ENCODE measurements at regions not wholly inside any gene's neighbourhood (a gene's known extent, or its start where the extent isn't known, plus 50 kb on each side); places are given as distances from the start of the nearest gene placed in this dataset.

DNA sequence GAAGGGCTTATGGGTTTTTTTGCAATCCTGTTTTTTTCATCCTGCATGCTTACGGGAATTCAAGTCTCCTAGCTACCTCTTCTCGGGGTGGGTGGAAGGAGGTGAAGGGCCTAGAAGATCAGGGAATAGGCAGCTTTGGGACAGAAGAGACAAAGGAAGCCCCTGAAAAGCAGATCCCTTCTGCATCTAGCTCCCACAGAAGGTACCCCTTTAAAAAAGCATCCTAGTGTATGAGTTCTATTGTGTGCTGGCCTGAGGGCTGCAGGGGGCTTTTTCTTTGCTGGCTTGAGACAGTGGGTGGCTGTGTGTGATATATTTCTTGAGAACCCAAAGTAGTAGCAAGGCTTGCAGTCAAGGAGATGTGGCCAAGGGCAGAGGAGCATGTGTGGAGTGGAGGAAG, 330.5 kb downstream of the MAF start:
- no peaks in the 10 kb centered on the region for H3K27me3 ChIP-seq (ENCODE audit: control insufficient read depth, insufficient read depth, low read length)
- H3K36me3 ChIP-seq (ENCODE audit: control insufficient read depth, insufficient read depth, low read length) = no peaks in the 10 kb centered on the region
- H3K4me3 ChIP-seq (ENCODE audit: low read depth, low read length) = no peak overlapping the region
- H3K27ac ChIP-seq (ENCODE audit: low read depth, low read length) = no peak overlapping the region
- no peak overlapping the region for H3K9ac ChIP-seq (ENCODE audit: low read depth, low read length)
- no peaks in the 10 kb centered on the region for H3K9me3 ChIP-seq (ENCODE audit: control insufficient read depth, insufficient read depth, low read length)
- peaks cover 5% of the 10 kb centered on the region for H3K4me1 ChIP-seq (ENCODE audit: control insufficient read depth, insufficient read depth, low read length)

DNA sequence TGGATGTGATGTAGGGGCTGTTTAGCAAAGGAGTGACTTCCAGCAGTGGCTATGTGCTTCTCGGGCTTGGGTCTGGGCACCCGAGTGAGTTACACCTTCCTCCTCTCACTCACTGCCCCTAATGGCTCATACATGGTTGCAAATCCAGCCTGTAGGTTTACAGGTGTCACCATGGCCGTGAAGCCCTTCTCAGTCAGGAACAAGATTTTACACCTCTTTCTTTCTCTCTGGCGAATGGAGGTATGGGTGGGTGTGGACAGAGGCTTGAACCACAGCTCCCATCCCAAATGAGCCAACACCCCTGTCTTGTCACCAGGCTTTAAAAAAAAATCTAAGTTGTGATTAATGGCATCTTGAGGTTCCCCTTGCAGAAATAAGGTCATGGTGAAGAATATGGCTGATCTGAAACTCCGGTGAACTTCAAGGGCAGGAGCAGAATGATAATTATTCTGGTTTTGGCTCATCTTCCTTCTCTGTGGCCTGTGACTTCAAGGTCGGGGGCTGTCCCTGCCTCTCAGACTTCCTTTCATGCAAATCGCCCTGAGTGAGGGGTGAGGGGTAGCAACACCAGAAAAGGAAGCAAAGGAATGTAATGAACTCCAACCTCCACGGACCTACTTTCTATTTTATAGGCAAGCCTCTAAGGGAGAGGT, 331.2 kb downstream of the MAF start:
- Histone ChIP-seq H3K9ac (ENCODE audit: low read depth, low read length) (no peak overlapping the region), H3K27ac (ENCODE audit: low read depth, low read length) (no peak overlapping the region), H3K9me3 (ENCODE audit: control insufficient read depth, insufficient read depth, low read length) (no peaks in the 10 kb centered on the region), H3K27me3 (ENCODE audit: control insufficient read depth, insufficient read depth, low read length) (no peaks in the 10 kb centered on the region), H3K36me3 (ENCODE audit: control insufficient read depth, insufficient read depth, low read length) (no peaks in the 10 kb centered on the region), H3K4me3 (ENCODE audit: low read depth, low read length) (no peak overlapping the region), H3K4me1 (ENCODE audit: control insufficient read depth, insufficient read depth, low read length) (peaks cover 5% of the 10 kb centered on the region)

DNA sequence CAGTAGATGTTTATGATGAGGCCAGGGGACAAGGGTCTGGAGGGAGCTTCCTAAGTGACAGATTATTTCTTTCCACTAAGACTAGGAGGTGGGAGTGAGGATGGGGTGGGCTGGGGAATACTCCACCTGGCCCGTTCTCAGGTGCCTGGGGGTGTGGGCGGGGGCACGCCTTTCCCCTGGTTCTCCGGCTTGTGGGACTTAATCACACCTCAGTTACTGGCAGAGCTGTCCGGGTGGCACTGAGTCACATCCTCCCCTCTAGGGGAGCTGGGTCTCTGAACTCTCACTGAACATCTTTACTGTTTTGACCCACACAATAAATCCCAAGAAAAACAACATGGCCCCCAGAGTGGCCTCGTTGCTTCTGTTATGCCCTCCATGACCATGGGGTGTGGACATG, 332.8 kb downstream of the MAF start:
- Histone ChIP-seq H3K9me3 (ENCODE audit: control insufficient read depth, insufficient read depth, low read length) (no peaks in the 10 kb centered on the region), H3K4me1 (ENCODE audit: control insufficient read depth, insufficient read depth, low read length) (peaks cover 5% of the 10 kb centered on the region), H3K36me3 (ENCODE audit: control insufficient read depth, insufficient read depth, low read length) (no peaks in the 10 kb centered on the region), H3K27me3 (ENCODE audit: control insufficient read depth, insufficient read depth, low read length) (no peaks in the 10 kb centered on the region), H3K9ac (ENCODE audit: low read depth, low read length) (no peak overlapping the region), H3K27ac (ENCODE audit: low read depth, low read length) (no peak overlapping the region), H3K4me3 (ENCODE audit: low read depth, low read length) (no peak overlapping the region)

DNA sequence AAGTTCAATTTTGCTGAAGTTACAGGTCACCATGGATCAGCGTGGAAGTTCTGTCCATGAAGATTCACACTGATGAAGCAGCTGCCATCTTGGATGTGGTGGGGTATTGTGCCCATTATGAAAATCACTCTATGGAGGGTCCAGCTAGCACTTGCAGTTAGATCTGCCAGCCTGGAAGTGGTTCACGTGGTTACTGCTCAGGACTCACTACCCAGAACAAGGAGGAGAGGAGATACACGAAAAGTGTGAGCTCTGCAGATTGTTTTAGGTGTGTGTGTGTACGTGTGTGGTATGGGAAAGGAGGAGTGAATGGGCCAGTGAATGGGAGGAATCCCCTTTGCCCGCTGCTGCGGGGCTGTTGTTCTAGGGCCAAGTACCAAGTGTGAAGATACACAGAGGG, 333.4 kb downstream of the MAF start:
- no peak overlapping the region for H3K4me3 ChIP-seq (ENCODE audit: low read depth, low read length)

GRCh38 chr16:79265701-79266100, 334.8 kb downstream of the MAF start:
- Histone ChIP-seq H3K4me3 (ENCODE audit: low read depth, low read length) (no peak overlapping the region), H3K27ac (ENCODE audit: low read depth, low read length) (no peak overlapping the region), H3K36me3 (ENCODE audit: control insufficient read depth, insufficient read depth, low read length) (no peaks in the 10 kb centered on the region), H3K9ac (ENCODE audit: low read depth, low read length) (no peak overlapping the region), H3K27me3 (ENCODE audit: control insufficient read depth, insufficient read depth, low read length) (no peaks in the 10 kb centered on the region), H3K9me3 (ENCODE audit: control insufficient read depth, insufficient read depth, low read length) (no peaks in the 10 kb centered on the region), H3K4me1 (ENCODE audit: control insufficient read depth, insufficient read depth, low read length) (peaks cover 5% of the 10 kb centered on the region)

More for the DNA sequence above, 333.4 kb downstream of the MAF start:
- H3K9ac ChIP-seq (ENCODE audit: low read depth, low read length) = no peak overlapping the region
- H3K9me3 ChIP-seq (ENCODE audit: control insufficient read depth, insufficient read depth, low read length) = no peaks in the 10 kb centered on the region
- H3K4me1 ChIP-seq (ENCODE audit: control insufficient read depth, insufficient read depth, low read length) = peaks cover 5% of the 10 kb centered on the region
- H3K27me3 ChIP-seq (ENCODE audit: control insufficient read depth, insufficient read depth, low read length) = no peaks in the 10 kb centered on the region
- H3K36me3 ChIP-seq (ENCODE audit: control insufficient read depth, insufficient read depth, low read length) = no peaks in the 10 kb centered on the region
- H3K27ac ChIP-seq (ENCODE audit: low read depth, low read length) = no peak overlapping the region

GRCh38 chr16:79265196-79265595, 335.3 kb downstream of the MAF start:
- peaks cover 5% of the 10 kb centered on the region for H3K4me1 ChIP-seq (ENCODE audit: control insufficient read depth, insufficient read depth, low read length)
- no peak overlapping the region for H3K9ac ChIP-seq (ENCODE audit: low read depth, low read length)
- H3K9me3 ChIP-seq (ENCODE audit: control insufficient read depth, insufficient read depth, low read length) = no peaks in the 10 kb centered on the region
- no peak overlapping the region for H3K27ac ChIP-seq (ENCODE audit: low read depth, low read length)
- H3K4me3 ChIP-seq (ENCODE audit: low read depth, low read length) = no peak overlapping the region
- no peaks in the 10 kb centered on the region for H3K36me3 ChIP-seq (ENCODE audit: control insufficient read depth, insufficient read depth, low read length)
- H3K27me3 ChIP-seq (ENCODE audit: control insufficient read depth, insufficient read depth, low read length) = no peaks in the 10 kb centered on the region

GRCh38 chr16:79264237-79265109, 336.1 kb downstream of the MAF start:
- no peak overlapping the region for H3K27ac ChIP-seq (ENCODE audit: low read depth, low read length)
- H3K27me3 ChIP-seq (ENCODE audit: control insufficient read depth, insufficient read depth, low read length) = no peaks in the 10 kb centered on the region
- H3K4me3 ChIP-seq (ENCODE audit: low read depth, low read length) = no peak overlapping the region
- no peaks in the 10 kb centered on the region for H3K36me3 ChIP-seq (ENCODE audit: control insufficient read depth, insufficient read depth, low read length)
- no peak overlapping the region for H3K9ac ChIP-seq (ENCODE audit: low read depth, low read length)
- peaks cover 4% of the 10 kb centered on the region for H3K4me1 ChIP-seq (ENCODE audit: control insufficient read depth, insufficient read depth, low read length)
- no peaks in the 10 kb centered on the region for H3K9me3 ChIP-seq (ENCODE audit: control insufficient read depth, insufficient read depth, low read length)

DNA sequence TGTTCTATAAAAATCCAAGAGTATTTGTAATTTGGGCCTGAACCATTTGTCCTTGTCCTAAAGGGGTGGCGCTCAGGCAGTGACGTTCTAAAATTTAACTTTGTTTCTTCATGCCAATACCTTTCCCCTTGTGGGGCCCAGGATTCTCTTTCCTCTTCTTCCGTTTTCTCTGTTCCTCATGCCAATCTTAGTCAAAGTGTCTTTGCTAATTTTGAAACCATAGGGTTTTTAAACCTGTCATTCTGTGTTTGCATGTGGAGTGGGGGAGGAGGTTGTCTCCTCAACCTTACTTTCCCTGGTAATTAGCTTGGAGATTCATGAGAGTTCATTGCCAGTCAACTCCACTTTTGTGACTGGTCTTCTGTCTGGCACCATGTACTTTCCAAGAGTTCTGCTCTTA, 337.1 kb downstream of the MAF start:
- no peaks in the 10 kb centered on the region for H3K9me3 ChIP-seq (ENCODE audit: control insufficient read depth, insufficient read depth, low read length)
- H3K4me1 ChIP-seq (ENCODE audit: control insufficient read depth, insufficient read depth, low read length) = no peaks in the 10 kb centered on the region
- H3K4me3 ChIP-seq (ENCODE audit: low read depth, low read length) = no peak overlapping the region
- H3K27ac ChIP-seq (ENCODE audit: low read depth, low read length) = no peak overlapping the region
- H3K9ac ChIP-seq (ENCODE audit: low read depth, low read length) = no peak overlapping the region
- H3K27me3 ChIP-seq (ENCODE audit: control insufficient read depth, insufficient read depth, low read length) = no peaks in the 10 kb centered on the region
- no peaks in the 10 kb centered on the region for H3K36me3 ChIP-seq (ENCODE audit: control insufficient read depth, insufficient read depth, low read length)
